Natural killer cell (primary cell): ENCODE measurements at regions not wholly inside any gene's neighbourhood (a gene's known extent, or its start where the extent isn't known, plus 50 kb on each side); places are given as distances from the start of the nearest gene placed in this dataset.

Experiments used
- ATAC-seq, 3 donors: fragments of 150-1000 bp in 2 of 3; fragments of 200-7000 bp in 1 of 3; cut with Tn5 transposase; 1 replicate in 1 of 3; 2 replicates in 2 of 3; pipeline ENCODE4 v1.10.0; 2021; ENCODE audit warnings: mild to moderate bottlenecking in 2 of 3, moderate library complexity in 2 of 3
- DNase-seq, 2 donors: peaks; one replicate each; pipeline versions ENCODE4 v3.0.0 to v3.0.0-alpha.2; 2013 to 2021; ENCODE audit warnings: mixed read lengths in 1 of 2
- H3K27ac ChIP-seq: one replicate; pipeline ENCODE4 v1.5.1; 2013; ENCODE audit warnings: mild to moderate bottlenecking, low read length
- H3K27me3 ChIP-seq: one replicate; pipeline ENCODE4 v1.6.1; 2013; ENCODE audit warnings: low read length; ENCODE audit not compliant: control insufficient read depth, insufficient read depth
- H3K36me3 ChIP-seq: one replicate; pipeline ENCODE4 v1.6.1; 2013; ENCODE audit warnings: low read length; ENCODE audit not compliant: control insufficient read depth, insufficient read depth
- H3K4me1 ChIP-seq: one replicate; pipeline ENCODE4 v1.6.1; 2013; ENCODE audit warnings: low read length; ENCODE audit not compliant: control insufficient read depth, insufficient read depth
- H3K4me3 ChIP-seq: one replicate; pipeline ENCODE4 v1.5.1; 2013; ENCODE audit warnings: low read length
- H3K9me3 ChIP-seq: one replicate; pipeline ENCODE4 v1.6.1; 2013; ENCODE audit warnings: low read length; ENCODE audit not compliant: control insufficient read depth, insufficient read depth
- H3K27ac Mint-ChIP-seq, 2 donors: one replicate each; pipeline ENCODE4 v1.8.0; 2022; ENCODE audit warnings: mild to moderate bottlenecking in 2 of 2, mixed read lengths in 2 of 2, moderate library complexity in 1 of 2
- H3K27me3 Mint-ChIP-seq, 2 donors: one replicate each; pipeline ENCODE4 v1.8.0; 2022; ENCODE audit warnings: low read depth in 2 of 2, mixed read lengths in 2 of 2
- H3K36me3 Mint-ChIP-seq: one replicate; pipeline ENCODE4 v1.8.0; 2022; ENCODE audit warnings: mixed read lengths
- H3K4me1 Mint-ChIP-seq, 2 donors: one replicate each; pipeline ENCODE4 v1.8.0; 2022; ENCODE audit warnings: mixed read lengths in 2 of 2
- H3K4me3 Mint-ChIP-seq: one replicate; pipeline ENCODE4 v1.8.0; 2022; ENCODE audit warnings: mild to moderate bottlenecking, moderate library complexity, mixed read lengths
- H3K9me3 Mint-ChIP-seq, 2 donors: one replicate each; pipeline ENCODE4 v1.8.0; 2022; ENCODE audit warnings: mixed read lengths in 2 of 2
- WGBS: methylation state at CpG from one replicate; pipeline ENCODE4 v1.1.7; 2013; ENCODE audit warnings: missing lambda C conversion rate; ENCODE audit not compliant: insufficient coverage; 5-methylcytosine and 5-hydroxymethylcytosine counted together
- intact Hi-C: fragments of 100-400 bp; cut with micrococcal nuclease; formaldehyde crosslinking; loops from one replicate; pipeline ENCODE4 v1.14.2; 2022
- TF ChIP-seq, protein P1 (sequence below): fragments of 200-600 bp; IDR thresholded peaks from one replicate; pipeline ENCODE4 v1.8.0; 2022; ENCODE audit warnings: antibody characterized with exemption

DNA sequence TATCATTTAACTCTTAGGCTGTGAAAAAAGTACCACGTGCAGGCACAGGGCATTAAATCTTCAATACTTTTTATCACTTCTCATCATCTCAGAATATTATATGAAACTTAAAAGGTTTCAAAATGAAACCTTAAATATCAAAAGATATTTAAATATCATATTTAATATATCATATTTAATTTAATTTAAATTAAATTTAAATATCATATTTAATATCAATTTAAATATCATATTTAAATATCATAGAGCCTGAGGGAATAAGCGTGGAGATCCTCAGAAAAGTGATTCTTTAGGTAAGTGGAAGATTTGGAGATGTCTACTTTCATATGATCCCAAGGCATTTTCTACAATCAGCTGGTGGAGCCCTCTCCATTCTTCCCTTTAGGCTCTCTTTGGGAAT lies 716.6 kb downstream of the OTOL1 start:
- peaks cover 2 to 5% of the 10 kb centered on the region in 2 donors for H3K9me3 Mint-ChIP-seq
- no peaks in the 10 kb centered on the region for H3K27me3 ChIP-seq
- no peak for ATAC-seq
- no peaks in the 10 kb centered on the region for H3K4me1 ChIP-seq
- H3K27ac ChIP-seq, result no peak overlapping the region
- H3K36me3 Mint-ChIP-seq, result no peaks in the 10 kb centered on the region
- no peak for DNase-seq
- no peak overlapping the region for H3K4me3 Mint-ChIP-seq
- intact Hi-C loops, result no loop called here
- WGBS, result no CpG with 5 or more reads among the region's 2 CpGs
- no peaks in the 10 kb centered on the region for H3K9me3 ChIP-seq
- no peaks in the 10 kb centered on the region for H3K36me3 ChIP-seq
- no peak overlapping the region for H3K27ac Mint-ChIP-seq
- no peaks in the 10 kb centered on the region for H3K27me3 Mint-ChIP-seq
- H3K4me1 Mint-ChIP-seq, result no peaks in the 10 kb centered on the region
- TF ChIP-seq, protein P1, sequence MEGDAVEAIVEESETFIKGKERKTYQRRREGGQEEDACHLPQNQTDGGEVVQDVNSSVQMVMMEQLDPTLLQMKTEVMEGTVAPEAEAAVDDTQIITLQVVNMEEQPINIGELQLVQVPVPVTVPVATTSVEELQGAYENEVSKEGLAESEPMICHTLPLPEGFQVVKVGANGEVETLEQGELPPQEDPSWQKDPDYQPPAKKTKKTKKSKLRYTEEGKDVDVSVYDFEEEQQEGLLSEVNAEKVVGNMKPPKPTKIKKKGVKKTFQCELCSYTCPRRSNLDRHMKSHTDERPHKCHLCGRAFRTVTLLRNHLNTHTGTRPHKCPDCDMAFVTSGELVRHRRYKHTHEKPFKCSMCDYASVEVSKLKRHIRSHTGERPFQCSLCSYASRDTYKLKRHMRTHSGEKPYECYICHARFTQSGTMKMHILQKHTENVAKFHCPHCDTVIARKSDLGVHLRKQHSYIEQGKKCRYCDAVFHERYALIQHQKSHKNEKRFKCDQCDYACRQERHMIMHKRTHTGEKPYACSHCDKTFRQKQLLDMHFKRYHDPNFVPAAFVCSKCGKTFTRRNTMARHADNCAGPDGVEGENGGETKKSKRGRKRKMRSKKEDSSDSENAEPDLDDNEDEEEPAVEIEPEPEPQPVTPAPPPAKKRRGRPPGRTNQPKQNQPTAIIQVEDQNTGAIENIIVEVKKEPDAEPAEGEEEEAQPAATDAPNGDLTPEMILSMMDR, result no peak
- H3K4me3 ChIP-seq, result no peak overlapping the region

DNA sequence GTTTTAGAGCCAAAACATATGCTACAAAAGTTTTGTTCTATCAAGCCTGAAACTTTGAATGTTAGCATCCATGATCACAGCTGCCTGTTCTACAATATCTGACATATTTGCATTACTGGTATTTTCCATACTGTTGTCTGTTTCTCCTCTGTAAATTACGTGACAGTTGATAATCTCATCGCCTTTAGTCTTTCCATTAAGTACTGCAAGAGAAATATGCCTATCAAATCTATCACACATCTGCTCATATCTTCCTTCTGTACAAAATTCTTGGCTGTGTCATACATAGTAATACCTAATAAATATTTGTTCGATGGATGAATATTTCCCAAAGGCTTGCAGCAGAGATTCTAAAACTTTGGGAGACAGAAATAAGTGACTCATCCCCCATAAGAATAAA lies 717.3 kb downstream of the OTOL1 start:
- Mint-ChIP-seq H3K27me3 (no peaks in the 10 kb centered on the region), H3K9me3 (peaks cover 2 to 5% of the 10 kb centered on the region in 2 donors), H3K4me3 (no peak overlapping the region), H3K36me3 (no peaks in the 10 kb centered on the region), H3K27ac (no peak overlapping the region), H3K4me1 (no peaks in the 10 kb centered on the region)
- Histone ChIP-seq H3K9me3 (no peaks in the 10 kb centered on the region), H3K27me3 (no peaks in the 10 kb centered on the region), H3K27ac (no peak overlapping the region), H3K36me3 (no peaks in the 10 kb centered on the region), H3K4me1 (no peaks in the 10 kb centered on the region), H3K4me3 (no peak overlapping the region)
- ATAC-seq (no peak), DNase-seq (no peak)
- TF ChIP-seq, protein P1, result no peak
- intact Hi-C loops, result no loop called here
- WGBS, result 73% methylated on average over 2 of the region's 3 CpGs

DNA sequence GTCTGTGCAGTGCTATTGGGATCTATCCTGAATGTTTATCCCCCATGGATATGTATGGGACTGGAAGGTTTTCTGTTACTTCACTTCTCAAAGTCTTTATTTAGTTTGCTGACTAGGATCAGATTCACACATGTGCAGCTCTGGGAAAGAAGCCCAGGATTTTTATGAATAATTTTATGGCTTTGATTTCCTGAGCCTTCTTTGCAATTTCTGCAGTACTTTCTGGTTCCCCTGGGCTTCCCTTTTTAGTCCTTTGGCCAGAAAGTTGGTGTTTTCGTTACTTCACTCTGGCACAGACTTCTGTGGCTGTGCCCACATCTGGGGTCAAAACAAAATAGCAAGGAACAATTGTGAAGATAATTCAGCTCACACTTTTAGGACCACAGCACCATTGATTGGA lies 721.0 kb downstream of the OTOL1 start:
- H3K36me3 Mint-ChIP-seq, result no peaks in the 10 kb centered on the region
- Histone ChIP-seq H3K27ac (no peak overlapping the region), H3K36me3 (no peaks in the 10 kb centered on the region), H3K4me3 (no peak overlapping the region), H3K9me3 (no peaks in the 10 kb centered on the region), H3K27me3 (no peaks in the 10 kb centered on the region), H3K4me1 (no peaks in the 10 kb centered on the region)
- intact Hi-C loops, result no loop called here
- no peaks in the 10 kb centered on the region for H3K27me3 Mint-ChIP-seq
- H3K27ac Mint-ChIP-seq, result no peak overlapping the region
- WGBS, result 68% methylated on average over 1 of the region's 1 CpG
- H3K4me3 Mint-ChIP-seq, result no peak overlapping the region
- no peaks in the 10 kb centered on the region for H3K4me1 Mint-ChIP-seq
- TF ChIP-seq, protein P1, result no peak
- ATAC-seq (no peak), DNase-seq (no peak)
- peaks cover 2 to 8% of the 10 kb centered on the region in 2 donors for H3K9me3 Mint-ChIP-seq

DNA sequence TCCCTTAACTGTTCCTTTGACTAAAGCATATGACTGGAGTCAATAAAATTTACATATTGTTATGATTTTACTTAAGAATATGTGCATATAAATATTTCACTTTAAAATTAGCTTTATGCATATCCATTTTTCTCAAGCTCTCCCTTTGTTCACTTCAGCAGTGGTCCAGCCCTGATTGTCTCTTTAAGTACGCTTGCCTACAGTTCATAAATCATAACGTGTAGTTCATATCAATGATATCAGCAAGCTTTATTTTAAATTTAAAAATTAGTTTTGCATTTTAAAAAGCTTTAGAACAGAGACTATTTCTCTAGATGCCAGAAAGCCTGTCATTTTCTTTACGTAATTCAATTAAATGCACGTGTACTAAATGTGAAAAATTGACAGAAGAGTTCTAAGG lies 721.9 kb downstream of the OTOL1 start:
- WGBS, result 91% methylated on average over 4 of the region's 4 CpGs
- Mint-ChIP-seq H3K27ac (no peak overlapping the region), H3K9me3 (peaks cover 4 to 11% of the 10 kb centered on the region in 2 donors), H3K36me3 (no peaks in the 10 kb centered on the region), H3K4me3 (no peak overlapping the region), H3K4me1 (no peaks in the 10 kb centered on the region), H3K27me3 (no peaks in the 10 kb centered on the region)
- Histone ChIP-seq H3K27ac (no peak overlapping the region), H3K4me1 (no peaks in the 10 kb centered on the region), H3K36me3 (no peaks in the 10 kb centered on the region), H3K27me3 (no peaks in the 10 kb centered on the region), H3K9me3 (no peaks in the 10 kb centered on the region), H3K4me3 (no peak overlapping the region)
- ATAC-seq (no peak), DNase-seq (no peak)
- intact Hi-C loops, result no loop called here
- TF ChIP-seq, protein P1, result no peak
